ENCODE measurements at regions not wholly inside any gene's neighbourhood (a gene's known extent, or its start where the extent isn't known, plus 50 kb on each side); places are given as distances from the start of the nearest gene placed in this dataset.
A peak's percentile ranks its signal among the peaks of the same experiment; 100 is the strongest.
"Not testable (repeated sequence)": the region's sequence is repeated elsewhere in the genome, so short reads cannot be mapped to it uniquely, and the experiment has no call there.

GRCh38 chr1:215418876-215419447, 148.1 kb upstream of the KCTD3 start:
- intact Hi-C loops (cut with DNase I) = no loop called here
- Histone ChIP-seq H3K4me1 (no peaks in the 10 kb centered on the region), H3K9me3 (no peaks in the 10 kb centered on the region), H3K36me3 (no peaks in the 10 kb centered on the region), H3K27ac (no peak overlapping the region), H3K4me3 (no peak overlapping the region), H3K27me3 (no peaks in the 10 kb centered on the region)
- no peak for DNase-seq
- no peak for TF ChIP-seq CTCF (IDR thresholded peaks at IDR 0.05)
- no peak for ATAC-seq

GRCh38 chr1:215421744-215422143, 145.4 kb upstream of the KCTD3 start:
- no peak overlapping the region for H3K27ac ChIP-seq
- H3K4me1 ChIP-seq = no peaks in the 10 kb centered on the region
- DNase-seq (no peak), ATAC-seq (no peak)
- H3K27me3 ChIP-seq = no peaks in the 10 kb centered on the region
- intact Hi-C loops (cut with DNase I) = no loop called here
- peaks cover 0 to 2% of the 10 kb centered on the region in 2 donors for H3K9me3 ChIP-seq
- no peak overlapping the region for H3K4me3 ChIP-seq
- H3K36me3 ChIP-seq = no peaks in the 10 kb centered on the region
- no peak for TF ChIP-seq CTCF (IDR thresholded peaks at IDR 0.05)

GRCh38 chr1:215423288-215423687, 143.8 kb upstream of the KCTD3 start:
- no peak for TF ChIP-seq CTCF (IDR thresholded peaks at IDR 0.05)
- intact Hi-C loops (cut with DNase I) = no loop called here
- H3K4me3 ChIP-seq = no peak overlapping the region
- H3K36me3 ChIP-seq = no peaks in the 10 kb centered on the region
- ATAC-seq (no peak), DNase-seq (no peak)
- H3K4me1 ChIP-seq = no peaks in the 10 kb centered on the region
- no peak overlapping the region for H3K27ac ChIP-seq
- no peaks in the 10 kb centered on the region for H3K27me3 ChIP-seq
- H3K9me3 ChIP-seq = peaks cover 0 to 13% of the 10 kb centered on the region in 2 donors

GRCh38 chr1:215425138-215425537, 142.0 kb upstream of the KCTD3 start:
- no peak for ATAC-seq
- Histone ChIP-seq H3K27me3 (no peaks in the 10 kb centered on the region), H3K4me3 (no peak overlapping the region), H3K27ac (no peak overlapping the region), H3K9me3 (peaks cover 0 to 15% of the 10 kb centered on the region in 2 donors), H3K4me1 (no peaks in the 10 kb centered on the region), H3K36me3 (no peaks in the 10 kb centered on the region)
- DNase-seq = no peak
- intact Hi-C loops (cut with DNase I) = no loop called here
- no peak for TF ChIP-seq CTCF (IDR thresholded peaks at IDR 0.05)

- intact Hi-C loops (cut with DNase I) = no loop called here
- no peak overlapping the region for H3K4me3 ChIP-seq
- peaks cover 0 to 15% of the 10 kb centered on the region in 2 donors for H3K9me3 ChIP-seq
- no peaks in the 10 kb centered on the region for H3K36me3 ChIP-seq
- no peak for ATAC-seq
- TF ChIP-seq CTCF (IDR thresholded peaks at IDR 0.05) = no peak
- no peaks in the 10 kb centered on the region for H3K27me3 ChIP-seq
- no peaks in the 10 kb centered on the region for H3K4me1 ChIP-seq
- H3K27ac ChIP-seq = no peak overlapping the region
- DNase-seq = no peak
Observed at GRCh38 chr1:215426101-215426500, 141.0 kb upstream of the KCTD3 start.

GRCh38 chr1:215432483-215433227, 134.4 kb upstream of the KCTD3 start:
- ATAC-seq; H3K36me3 ChIP-seq; intact Hi-C loops (cut with DNase I); H3K4me3 ChIP-seq; H3K4me1 ChIP-seq; H3K27me3 ChIP-seq; H3K27ac ChIP-seq: not testable (repeated sequence)
- peaks cover 0 to 17% of the 10 kb centered on the region in 2 donors for H3K9me3 ChIP-seq
- DNase-seq = peak in 1 of 4 donors; percentile 43
